ENCODE measurements at regions not wholly inside any gene's neighbourhood (a gene's known extent, or its start where the extent isn't known, plus 50 kb on each side); places are given as distances from the start of the nearest gene placed in this dataset.

DNA sequence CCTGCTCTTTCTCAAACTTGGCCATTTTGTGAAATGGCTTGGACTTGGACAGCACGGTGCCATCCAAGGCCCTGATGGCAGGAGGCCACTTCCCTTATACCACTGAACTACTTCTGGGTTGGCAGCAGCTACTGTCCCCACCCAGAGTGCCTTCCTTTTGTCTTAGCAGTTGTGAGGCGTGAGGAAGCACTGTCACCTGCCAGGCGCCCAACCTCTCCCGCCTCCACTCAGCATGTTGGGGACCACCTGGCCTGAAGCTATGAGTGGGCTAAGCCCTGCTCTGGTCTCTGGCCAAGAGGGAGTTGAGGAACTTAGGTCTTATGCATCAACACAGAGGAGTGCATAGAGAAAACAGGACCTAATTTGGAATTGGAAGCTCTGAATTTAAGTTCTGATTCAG lies 276.0 kb downstream of the ENC1 start:
- no peak for DNase-seq (ENCODE audit: low spot score)

DNA sequence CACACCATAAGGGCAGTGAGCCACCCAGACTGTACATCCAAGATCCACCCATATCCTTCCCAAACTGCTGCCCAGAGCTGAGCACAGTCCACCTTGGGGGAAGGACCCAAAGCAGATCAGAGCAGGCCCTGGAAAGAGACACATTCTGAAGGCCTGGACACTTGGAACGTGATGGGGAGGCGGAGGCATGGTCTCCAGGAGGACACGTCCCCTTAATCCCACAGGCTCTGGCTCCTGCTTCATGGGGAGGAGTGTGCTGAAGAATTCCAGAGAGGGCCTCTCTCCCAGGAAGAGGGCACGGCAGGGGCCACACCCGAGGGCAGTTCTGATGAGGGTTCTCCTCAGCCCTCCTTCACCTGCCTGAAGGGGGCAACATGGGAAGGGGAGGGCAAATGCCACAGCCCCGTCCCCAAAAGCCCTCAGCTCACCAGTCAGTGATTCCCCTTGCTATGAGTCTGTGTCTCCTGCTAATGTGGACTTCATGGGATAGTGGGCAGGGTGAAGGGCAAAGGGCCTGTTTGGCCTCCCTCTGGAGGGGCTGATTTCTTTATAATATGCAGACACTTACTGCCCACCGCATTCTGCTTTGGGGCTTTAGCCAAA lies 276.8 kb downstream of the ENC1 start:
- CTCF ChIA-PET: no interaction called here
- intact Hi-C loops (cut with micrococcal nuclease; ENCODE audit: unreplicated experiment): no loop called here
- POLR2A ChIA-PET (ENCODE audit: low non-redundant PET): no interaction called here
- BruUV-seq (replicated peaks): no TSS peak
- H3K9me3 ChIP-seq (ENCODE audit: low read depth, low read length, poor library complexity, severe bottlenecking): no peaks in the 10 kb centered on the region
- no peak for DNase-seq (ENCODE audit: low spot score)
- no peak overlapping the region for H3K4me3 ChIP-seq (ENCODE audit: low read depth, low read length, poor library complexity, severe bottlenecking)
- no peaks in the 10 kb centered on the region for H3K4me1 ChIP-seq (ENCODE audit: insufficient read depth, low read length, poor library complexity, severe bottlenecking)
- H3K27me3 ChIP-seq (replicated peaks; ENCODE audit: insufficient read depth, low read depth, low read length, poor library complexity): no peaks in the 10 kb centered on the region
- no peak overlapping the region for H3K27ac ChIP-seq (ENCODE audit: low read depth, low read length, poor library complexity, severe bottlenecking)
- TF ChIP-seq, protein P1, sequence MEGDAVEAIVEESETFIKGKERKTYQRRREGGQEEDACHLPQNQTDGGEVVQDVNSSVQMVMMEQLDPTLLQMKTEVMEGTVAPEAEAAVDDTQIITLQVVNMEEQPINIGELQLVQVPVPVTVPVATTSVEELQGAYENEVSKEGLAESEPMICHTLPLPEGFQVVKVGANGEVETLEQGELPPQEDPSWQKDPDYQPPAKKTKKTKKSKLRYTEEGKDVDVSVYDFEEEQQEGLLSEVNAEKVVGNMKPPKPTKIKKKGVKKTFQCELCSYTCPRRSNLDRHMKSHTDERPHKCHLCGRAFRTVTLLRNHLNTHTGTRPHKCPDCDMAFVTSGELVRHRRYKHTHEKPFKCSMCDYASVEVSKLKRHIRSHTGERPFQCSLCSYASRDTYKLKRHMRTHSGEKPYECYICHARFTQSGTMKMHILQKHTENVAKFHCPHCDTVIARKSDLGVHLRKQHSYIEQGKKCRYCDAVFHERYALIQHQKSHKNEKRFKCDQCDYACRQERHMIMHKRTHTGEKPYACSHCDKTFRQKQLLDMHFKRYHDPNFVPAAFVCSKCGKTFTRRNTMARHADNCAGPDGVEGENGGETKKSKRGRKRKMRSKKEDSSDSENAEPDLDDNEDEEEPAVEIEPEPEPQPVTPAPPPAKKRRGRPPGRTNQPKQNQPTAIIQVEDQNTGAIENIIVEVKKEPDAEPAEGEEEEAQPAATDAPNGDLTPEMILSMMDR (conservative IDR thresholded peaks at IDR 0.05; ENCODE audit: low read depth, low read length): no peak
- no peak for TF ChIP-seq EZH2 (IDR thresholded peaks at IDR 0.05; ENCODE audit: borderline replicate concordance, low read depth, low read length, poor library complexity, severe bottlenecking)
- no peaks in the 10 kb centered on the region for H3K36me3 ChIP-seq (ENCODE audit: insufficient read depth, low read length, poor library complexity, severe bottlenecking)

More for the DNA sequence above, 276.0 kb downstream of the ENC1 start:
- BruUV-seq (replicated peaks): no TSS peak
- Histone ChIP-seq H3K36me3 (ENCODE audit: insufficient read depth, low read length, poor library complexity, severe bottlenecking) (no peaks in the 10 kb centered on the region), H3K4me1 (ENCODE audit: insufficient read depth, low read length, poor library complexity, severe bottlenecking) (no peaks in the 10 kb centered on the region), H3K4me3 (ENCODE audit: low read depth, low read length, poor library complexity, severe bottlenecking) (no peak overlapping the region), H3K9me3 (ENCODE audit: low read depth, low read length, poor library complexity, severe bottlenecking) (no peaks in the 10 kb centered on the region), H3K27ac (ENCODE audit: low read depth, low read length, poor library complexity, severe bottlenecking) (no peak overlapping the region), H3K27me3 (replicated peaks; ENCODE audit: insufficient read depth, low read depth, low read length, poor library complexity) (no peaks in the 10 kb centered on the region)
- ChIA-PET POLR2A (ENCODE audit: low non-redundant PET) (no interaction called here), CTCF (no interaction called here)
- intact Hi-C loops (cut with micrococcal nuclease; ENCODE audit: unreplicated experiment): no loop called here
- TF ChIP-seq, protein P1 (conservative IDR thresholded peaks at IDR 0.05; ENCODE audit: low read depth, low read length): no peak
- TF ChIP-seq EZH2 (IDR thresholded peaks at IDR 0.05; ENCODE audit: borderline replicate concordance, low read depth, low read length, poor library complexity, severe bottlenecking): no peak

DNA sequence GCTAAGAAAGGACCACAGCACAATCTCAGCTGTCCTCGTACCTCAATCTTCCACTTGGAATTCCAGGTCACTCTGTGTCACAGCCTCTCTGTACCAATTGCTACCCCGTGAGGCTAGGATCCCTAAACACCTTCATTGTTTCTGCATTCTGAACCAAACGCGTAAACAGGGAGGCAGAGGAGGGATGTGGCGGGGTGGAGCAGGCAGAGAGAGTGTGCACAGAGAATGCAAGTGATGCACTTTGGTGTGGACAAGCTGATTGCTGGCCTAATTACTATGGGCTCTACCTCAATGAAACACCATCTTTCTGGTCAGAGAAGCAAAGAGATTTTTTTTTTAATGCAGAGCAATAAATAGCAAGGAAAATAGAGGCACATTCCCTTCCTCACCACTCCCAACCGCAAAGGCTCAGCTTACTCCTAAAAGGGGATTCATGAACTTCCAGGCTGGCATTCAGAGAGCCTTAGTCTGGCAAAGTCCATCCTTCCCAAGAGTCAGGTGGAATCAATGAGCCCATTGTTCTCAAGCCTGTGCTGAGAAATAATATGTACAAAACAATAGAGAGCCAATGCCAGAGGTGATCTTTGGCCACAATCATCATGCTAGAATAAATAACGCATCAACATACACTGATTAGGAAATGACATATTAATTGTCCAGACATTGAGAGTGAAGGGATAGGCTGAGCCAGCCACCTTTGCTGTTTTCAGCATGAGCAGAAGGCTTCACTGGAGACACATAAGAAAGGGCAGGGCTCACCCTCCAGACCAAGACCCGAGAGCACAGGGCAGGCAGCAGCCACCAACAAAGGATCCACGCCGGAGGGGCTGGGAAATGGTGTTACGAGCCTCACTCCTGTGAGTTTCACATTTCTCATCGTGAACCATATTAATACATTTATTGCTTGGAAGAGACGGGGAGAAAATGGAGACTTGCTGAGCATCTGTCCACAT lies 278.8 kb downstream of the ENC1 start:
- BruUV-seq (replicated peaks): no TSS peak
- no peaks in the 10 kb centered on the region for H3K36me3 ChIP-seq (ENCODE audit: insufficient read depth, low read length, poor library complexity, severe bottlenecking)
- POLR2A ChIA-PET (ENCODE audit: low non-redundant PET): no interaction called here
- CTCF ChIA-PET: no interaction called here
- H3K27ac ChIP-seq (ENCODE audit: low read depth, low read length, poor library complexity, severe bottlenecking): no peak overlapping the region
- H3K27me3 ChIP-seq (replicated peaks; ENCODE audit: insufficient read depth, low read depth, low read length, poor library complexity): no peaks in the 10 kb centered on the region
- H3K4me3 ChIP-seq (ENCODE audit: low read depth, low read length, poor library complexity, severe bottlenecking): no peak overlapping the region
- intact Hi-C loops (cut with micrococcal nuclease; ENCODE audit: unreplicated experiment): no loop called here
- no peaks in the 10 kb centered on the region for H3K4me1 ChIP-seq (ENCODE audit: insufficient read depth, low read length, poor library complexity, severe bottlenecking)
- no peak for TF ChIP-seq EZH2 (IDR thresholded peaks at IDR 0.05; ENCODE audit: borderline replicate concordance, low read depth, low read length, poor library complexity, severe bottlenecking)
- TF ChIP-seq, protein P1 (conservative IDR thresholded peaks at IDR 0.05; ENCODE audit: low read depth, low read length): no peak
- no peak for DNase-seq (ENCODE audit: low spot score)
- H3K9me3 ChIP-seq (ENCODE audit: low read depth, low read length, poor library complexity, severe bottlenecking): no peaks in the 10 kb centered on the region
